Caco-2 (cell line): ENCODE measurements at regions not wholly inside any gene's neighbourhood (a gene's known extent, or its start where the extent isn't known, plus 50 kb on each side); places are given as distances from the start of the nearest gene placed in this dataset.

Experiments used
- BruUV-seq: library from RNA; stranded (reverse); fragments of 400-500 nt; replicated peaks from 2 replicates; lab custom pipeline; 2021; lab: Mats Ljungman, UMichigan
- CTCF ChIA-PET: fragments of 300-600 bp; sonication (Branson Sonifier 250); formaldehyde crosslinking; loops from one replicate; lab custom pipeline; 2022; ENCODE audit warnings: antibody characterized with exemption; lab: Charles Lee
- POLR2A ChIA-PET: fragments of 300-600 bp; sonication (Branson Sonifier 250); formaldehyde crosslinking; loops from one replicate; lab custom pipeline; 2022; ENCODE audit warnings: antibody characterized with exemption; lab: Charles Lee
- DNase-seq, 2 experiments: peaks; one replicate each; pipeline versions ENCODE4 v3.0.0 to v3.0.0-alpha.2; 2020 to 2022
- H3K27me3 ChIP-seq: replicated peaks from 2 replicates; pipeline ENCODE4 v1.6.0; 2011; ENCODE audit warnings: low read length; ENCODE audit not compliant: control insufficient read depth, insufficient read depth
- H3K36me3 ChIP-seq: 2 replicates; pipeline ENCODE4 v1.5.1; 2011; ENCODE audit warnings: low read length; ENCODE audit not compliant: control insufficient read depth, insufficient read depth
- H3K4me1 ChIP-seq: fragments of 250-450 bp; sonication (Bioruptor Pico); 2 replicates; pipeline ENCODE4 v1.5.1; 2020; ENCODE audit warnings: mild to moderate bottlenecking
- H3K4me3 ChIP-seq: 2 replicates; pipeline ENCODE4 v1.5.1; 2011; ENCODE audit warnings: low read depth, mild to moderate bottlenecking, control low read depth, low read length
- H3K9me3 ChIP-seq: fragments of 250-450 bp; sonication (Bioruptor Pico); 2 replicates; pipeline ENCODE4 v1.5.1; 2020; ENCODE audit warnings: mild to moderate bottlenecking, moderate library complexity
- H3K27ac Mint-ChIP-seq: one replicate; pipeline ENCODE4 v1.8.0; 2022; ENCODE audit warnings: mixed read lengths; ENCODE audit not compliant: unreplicated experiment
- H3K27me3 Mint-ChIP-seq: one replicate; pipeline ENCODE4 v1.8.0; 2022; ENCODE audit warnings: mixed read lengths; ENCODE audit not compliant: insufficient read depth, unreplicated experiment
- H3K36me3 Mint-ChIP-seq: one replicate; pipeline ENCODE4 v1.8.0; 2022; ENCODE audit warnings: mild to moderate bottlenecking, mixed read lengths; ENCODE audit not compliant: insufficient read depth, unreplicated experiment
- H3K4me1 Mint-ChIP-seq: one replicate; pipeline ENCODE4 v1.8.0; 2022; ENCODE audit warnings: low read depth, mixed read lengths; ENCODE audit not compliant: unreplicated experiment
- H3K4me3 Mint-ChIP-seq: one replicate; pipeline ENCODE4 v1.8.0; 2022; ENCODE audit warnings: mild to moderate bottlenecking, moderate library complexity, mixed read lengths; ENCODE audit not compliant: unreplicated experiment
- H3K9me3 Mint-ChIP-seq: one replicate; pipeline ENCODE4 v1.8.0; 2022; ENCODE audit warnings: mixed read lengths; ENCODE audit not compliant: unreplicated experiment
- CTCF ChIP-seq, 2 experiments: fragments of 200-600 bp in 1 of 2; IDR thresholded peaks; 1 replicate in 1 of 2; 2 replicates in 1 of 2; pipeline versions ENCODE4 v1.5.1 to v1.8.0; 2011 to 2022; ENCODE audit warnings: antibody characterized with exemption in 1 of 2, control low read depth in 1 of 2, inconsistent platforms in 1 of 2, low read depth in 1 of 2, low read length in 1 of 2, mild to moderate bottlenecking in 1 of 2, moderate library complexity in 1 of 2; ENCODE audit not compliant: insufficient read depth in 1 of 2, severe bottlenecking in 1 of 2, unreplicated experiment in 1 of 2
- intact Hi-C: fragments of 100-400 bp; cut with micrococcal nuclease; formaldehyde crosslinking; loops from one replicate; pipeline ENCODE4 v1.10.0; 2022; ENCODE audit not compliant: unreplicated experiment

- no peak overlapping the region for H3K4me3 Mint-ChIP-seq
- H3K4me3 ChIP-seq = no peak overlapping the region
- DNase-seq = no peak
- H3K27me3 ChIP-seq = no peaks in the 10 kb centered on the region
- H3K4me1 Mint-ChIP-seq = peaks cover 9% of the 10 kb centered on the region
- peaks cover 16% of the 10 kb centered on the region for H3K9me3 Mint-ChIP-seq
- no peaks in the 10 kb centered on the region for H3K27me3 Mint-ChIP-seq
- no TSS peak for BruUV-seq
- no peak overlapping the region for H3K27ac Mint-ChIP-seq
- H3K36me3 ChIP-seq = no peaks in the 10 kb centered on the region
- TF ChIP-seq CTCF (IDR thresholded peaks at IDR 0.05; ENCODE audit: insufficient read depth in 1 of 2, low read depth in 1 of 2, low read length in 1 of 2, severe bottlenecking in 1 of 2, unreplicated experiment in 1 of 2) = no peak
- no peaks in the 10 kb centered on the region for H3K4me1 ChIP-seq
- intact Hi-C loops = no loop called here
- ChIA-PET POLR2A (no interaction called here), CTCF (no interaction called here)
- H3K9me3 ChIP-seq = no peaks in the 10 kb centered on the region
- no peaks in the 10 kb centered on the region for H3K36me3 Mint-ChIP-seq
Measured at GRCh38 chr4:138634915-138635314, 380.7 kb upstream of the NOCT start.

- no peaks in the 10 kb centered on the region for H3K4me1 ChIP-seq
- intact Hi-C loops = no loop called here
- H3K4me3 Mint-ChIP-seq = no peak overlapping the region
- DNase-seq = no peak
- H3K9me3 Mint-ChIP-seq = peaks cover 16% of the 10 kb centered on the region
- POLR2A ChIA-PET = no interaction called here
- H3K4me3 ChIP-seq = no peak overlapping the region
- no peaks in the 10 kb centered on the region for H3K36me3 Mint-ChIP-seq
- no peaks in the 10 kb centered on the region for H3K27me3 Mint-ChIP-seq
- CTCF ChIA-PET = no interaction called here
- no peaks in the 10 kb centered on the region for H3K27me3 ChIP-seq
- BruUV-seq = no TSS peak
- no peak for TF ChIP-seq CTCF (IDR thresholded peaks at IDR 0.05; ENCODE audit: insufficient read depth in 1 of 2, low read depth in 1 of 2, low read length in 1 of 2, severe bottlenecking in 1 of 2, unreplicated experiment in 1 of 2)
- no peaks in the 10 kb centered on the region for H3K36me3 ChIP-seq
- peaks cover 9% of the 10 kb centered on the region for H3K4me1 Mint-ChIP-seq
- H3K9me3 ChIP-seq = no peaks in the 10 kb centered on the region
- no peak overlapping the region for H3K27ac Mint-ChIP-seq
Measured at GRCh38 chr4:138633580-138633904, 382.0 kb upstream of the NOCT start.

GRCh38 chr4:138632856-138633579 is 382.6 kb upstream of the NOCT start:
- no peaks in the 10 kb centered on the region for H3K4me1 ChIP-seq
- H3K27me3 ChIP-seq = no peaks in the 10 kb centered on the region
- ChIA-PET POLR2A (no interaction called here), CTCF (no interaction called here)
- BruUV-seq = no TSS peak
- intact Hi-C loops = no loop called here
- DNase-seq = no peak
- Mint-ChIP-seq H3K36me3 (no peaks in the 10 kb centered on the region), H3K4me1 (peaks cover 9% of the 10 kb centered on the region), H3K4me3 (no peak overlapping the region), H3K27me3 (no peaks in the 10 kb centered on the region), H3K9me3 (peaks cover 16% of the 10 kb centered on the region), H3K27ac (no peak overlapping the region)
- no peaks in the 10 kb centered on the region for H3K9me3 ChIP-seq
- H3K4me3 ChIP-seq = no peak overlapping the region
- no peak for TF ChIP-seq CTCF (IDR thresholded peaks at IDR 0.05; ENCODE audit: insufficient read depth in 1 of 2, low read depth in 1 of 2, low read length in 1 of 2, severe bottlenecking in 1 of 2, unreplicated experiment in 1 of 2)
- H3K36me3 ChIP-seq = no peaks in the 10 kb centered on the region
